ENCODE measurements at regions not wholly inside any gene's neighbourhood (a gene's known extent, or its start where the extent isn't known, plus 50 kb on each side); places are given as distances from the start of the nearest gene placed in this dataset.

- H3K9me3 ChIP-seq (replicated peaks in 1 of 2; ENCODE audit: control insufficient read depth in 1 of 2, insufficient read depth in 1 of 2, low read length in 2 of 2) = no peaks in the 10 kb centered on the region
- Mint-ChIP-seq H3K27ac (no peak overlapping the region), H3K27me3 (ENCODE audit: low read depth in 3 of 3) (no peaks in the 10 kb centered on the region), H3K36me3 (no peaks in the 10 kb centered on the region), H3K4me1 (no peaks in the 10 kb centered on the region), H3K9me3 (no peaks in the 10 kb centered on the region), H3K4me3 (no peak overlapping the region)
- no peak overlapping the region for H3K9ac ChIP-seq (ENCODE audit: insufficient read depth, low read length, poor library complexity, severe bottlenecking)
- no peaks in the 10 kb centered on the region for H3K36me3 ChIP-seq (replicated peaks in 1 of 2; ENCODE audit: control insufficient read depth in 1 of 2, insufficient read depth in 2 of 2, low read length in 2 of 2)
- no peaks in the 10 kb centered on the region for H3K79me2 ChIP-seq (ENCODE audit: insufficient read depth, low read length)
- TF ChIP-seq CTCF (IDR thresholded peaks at IDR 0.05) = no peak
- no CpG with 5 or more reads among the region's 1 CpG for WGBS (ENCODE audit: insufficient coverage)
- H2AFZ ChIP-seq (ENCODE audit: insufficient read depth, low read depth, low read length, poor library complexity, severe bottlenecking) = no peak overlapping the region
- no peaks in the 10 kb centered on the region for H3K27me3 ChIP-seq (ENCODE audit: control insufficient read depth in 2 of 2, insufficient read depth in 2 of 2, low read length in 2 of 2)
- no peak overlapping the region for H3K4me3 ChIP-seq (replicated peaks in 1 of 3; ENCODE audit: low read depth in 2 of 3, low read length in 3 of 3)
- no peak overlapping the region for H3K27ac ChIP-seq (ENCODE audit: low read depth in 1 of 2, low read length in 2 of 2)
- intact Hi-C loops (cut with micrococcal nuclease) = no loop called here
- H4K20me1 ChIP-seq (ENCODE audit: insufficient read depth, low read length) = no peaks in the 10 kb centered on the region
- no peak for DNase-seq
- no peaks in the 10 kb centered on the region for H3K4me1 ChIP-seq (ENCODE audit: control insufficient read depth in 1 of 2, insufficient read depth in 2 of 2, low read length in 2 of 2)
- H3K4me2 ChIP-seq (replicated peaks; ENCODE audit: extremely low read depth, low read length, poor library complexity, severe bottlenecking) = no peak overlapping the region
These were observed 268.6 kb downstream of the SLC6A15 start for GRCh38 chr12:84643993-84644392.

GRCh38 chr12:84641940-84642545, 270.6 kb downstream of the SLC6A15 start:
- TF ChIP-seq CTCF (IDR thresholded peaks at IDR 0.05) = no peak
- no CpG with 5 or more reads among the region's 2 CpGs for WGBS (ENCODE audit: insufficient coverage)

More at GRCh38 chr12:84641940-84642545, 270.6 kb downstream of the SLC6A15 start:
- H3K27ac Mint-ChIP-seq = no peak overlapping the region
- H3K4me3 Mint-ChIP-seq = no peak overlapping the region
- no peaks in the 10 kb centered on the region for H3K27me3 Mint-ChIP-seq (ENCODE audit: low read depth in 3 of 3)
- no peak for DNase-seq
- H3K9me3 Mint-ChIP-seq = no peaks in the 10 kb centered on the region
- Histone ChIP-seq H4K20me1 (ENCODE audit: insufficient read depth, low read length) (no peaks in the 10 kb centered on the region), H3K4me2 (replicated peaks; ENCODE audit: extremely low read depth, low read length, poor library complexity, severe bottlenecking) (no peak overlapping the region), H3K79me2 (ENCODE audit: insufficient read depth, low read length) (no peaks in the 10 kb centered on the region), H3K27me3 (ENCODE audit: control insufficient read depth in 2 of 2, insufficient read depth in 2 of 2, low read length in 2 of 2) (no peaks in the 10 kb centered on the region), H3K4me1 (ENCODE audit: control insufficient read depth in 1 of 2, insufficient read depth in 2 of 2, low read length in 2 of 2) (no peaks in the 10 kb centered on the region), H3K36me3 (replicated peaks in 1 of 2; ENCODE audit: control insufficient read depth in 1 of 2, insufficient read depth in 2 of 2, low read length in 2 of 2) (no peaks in the 10 kb centered on the region), H2AFZ (ENCODE audit: insufficient read depth, low read depth, low read length, poor library complexity, severe bottlenecking) (no peak overlapping the region), H3K9me3 (replicated peaks in 1 of 2; ENCODE audit: control insufficient read depth in 1 of 2, insufficient read depth in 1 of 2, low read length in 2 of 2) (no peaks in the 10 kb centered on the region), H3K9ac (ENCODE audit: insufficient read depth, low read length, poor library complexity, severe bottlenecking) (no peak overlapping the region), H3K4me3 (replicated peaks in 1 of 3; ENCODE audit: low read depth in 2 of 3, low read length in 3 of 3) (no peak overlapping the region), H3K27ac (ENCODE audit: low read depth in 1 of 2, low read length in 2 of 2) (no peak overlapping the region)
- H3K36me3 Mint-ChIP-seq = no peaks in the 10 kb centered on the region
- intact Hi-C loops (cut with micrococcal nuclease) = no loop called here
- no peaks in the 10 kb centered on the region for H3K4me1 Mint-ChIP-seq

Data from CD14-positive monocyte (primary cell).